ENCODE measurements at regions not wholly inside any gene's neighbourhood (a gene's known extent, or its start where the extent isn't known, plus 50 kb on each side); places are given as distances from the start of the nearest gene placed in this dataset.

GRCh38 chr10:124231168-124232155 lies 138.1 kb upstream of the CHST15 start:
- no peak for DNase-seq (ENCODE audit: extremely low read depth, low read depth)

- no peak for DNase-seq (ENCODE audit: extremely low read depth, low read depth)
These were observed 137.3 kb upstream of the CHST15 start for GRCh38 chr10:124230635-124231167.

GRCh38 chr10:124229989-124230634 lies 136.7 kb upstream of the CHST15 start:
- no peak for DNase-seq (ENCODE audit: extremely low read depth, low read depth)

GRCh38 chr10:124229201-124229988 lies 136.0 kb upstream of the CHST15 start:
- DNase-seq (ENCODE audit: extremely low read depth, low read depth) = no peak

GRCh38 chr10:124228471-124228870 lies 135.1 kb upstream of the CHST15 start:
- no peak for DNase-seq (ENCODE audit: extremely low read depth, low read depth)

GRCh38 chr10:124227988-124228387 lies 134.6 kb upstream of the CHST15 start:
- no peak for DNase-seq (ENCODE audit: extremely low read depth, low read depth)

GRCh38 chr10:124227055-124227975 lies 133.9 kb upstream of the CHST15 start:
- no peak for DNase-seq (ENCODE audit: extremely low read depth, low read depth)

- no peak for DNase-seq (ENCODE audit: extremely low read depth, low read depth)
These were observed 133.1 kb upstream of the CHST15 start for GRCh38 chr10:124226271-124227054.

- DNase-seq (ENCODE audit: extremely low read depth, low read depth) = no peak
These were observed 132.3 kb upstream of the CHST15 start for GRCh38 chr10:124225467-124226270.

- DNase-seq (ENCODE audit: extremely low read depth, low read depth) = no peak
These were observed 131.7 kb upstream of the CHST15 start for GRCh38 chr10:124225029-124225466.

GRCh38 chr10:124224331-124225028 lies 131.1 kb upstream of the CHST15 start:
- DNase-seq (ENCODE audit: extremely low read depth, low read depth) = no peak

- no peak for DNase-seq (ENCODE audit: extremely low read depth, low read depth)
These were observed 130.3 kb upstream of the CHST15 start for GRCh38 chr10:124223711-124224085.

GRCh38 chr10:124222988-124223710 lies 129.8 kb upstream of the CHST15 start:
- no peak for DNase-seq (ENCODE audit: extremely low read depth, low read depth)

- DNase-seq (ENCODE audit: extremely low read depth, low read depth) = no peak
These were observed 129.1 kb upstream of the CHST15 start for GRCh38 chr10:124222318-124222987.

- DNase-seq (ENCODE audit: extremely low read depth, low read depth) = no peak
These were observed 128.2 kb upstream of the CHST15 start for GRCh38 chr10:124221356-124222317.
